ENCODE measurements at regions not wholly inside any gene's neighbourhood (a gene's known extent, or its start where the extent isn't known, plus 50 kb on each side); places are given as distances from the start of the nearest gene placed in this dataset.
"Not testable (repeated sequence)": the region's sequence is repeated elsewhere in the genome, so short reads cannot be mapped to it uniquely, and the experiment has no call there.

- peak; percentile 89 for DNase-seq
Measured at GRCh38 chr9:87382900-87383299, 114.8 kb upstream of the DAPK1 start.

DNA sequence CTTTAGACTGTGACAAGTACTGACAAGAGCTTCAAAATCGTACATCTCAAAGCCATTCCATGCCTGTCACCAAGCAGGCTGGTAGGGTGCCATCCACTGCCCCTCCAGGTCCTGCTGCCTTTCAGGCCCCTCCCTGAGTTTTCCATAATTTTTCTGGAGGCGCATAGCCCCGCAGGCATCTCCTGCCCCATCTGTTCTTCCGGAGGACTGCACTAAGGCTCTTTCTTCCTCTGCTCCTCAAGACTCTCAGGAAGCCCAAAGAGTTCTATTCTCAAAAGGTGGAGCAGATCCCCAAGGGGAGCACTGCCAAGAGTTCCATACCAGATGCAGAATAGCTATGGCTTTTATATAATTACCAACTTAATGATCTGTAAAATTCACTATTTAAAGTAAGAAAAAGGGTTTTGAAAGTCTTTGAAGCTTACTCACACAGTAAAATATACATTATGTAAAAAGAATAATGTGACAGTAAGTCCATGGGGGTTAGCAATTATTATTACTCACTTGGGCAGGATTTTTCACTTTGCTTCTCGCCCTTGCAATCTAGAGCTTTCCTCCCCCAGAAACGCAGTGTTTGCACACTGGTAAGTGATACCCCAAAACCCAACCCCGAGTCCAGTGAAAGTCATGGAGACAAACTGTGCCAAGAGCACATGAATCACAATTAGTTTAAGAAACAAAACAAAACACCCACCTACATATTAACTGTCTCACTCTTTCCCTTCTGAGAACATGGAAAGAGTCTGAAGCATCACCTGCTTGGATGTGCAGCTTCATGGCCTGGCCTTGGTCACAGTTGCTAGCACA, 114.1 kb upstream of the DAPK1 start:
- DNase-seq: no peak

- no peak for DNase-seq
Measured at GRCh38 chr9:87386490-87387025, 111.1 kb upstream of the DAPK1 start.

DNA sequence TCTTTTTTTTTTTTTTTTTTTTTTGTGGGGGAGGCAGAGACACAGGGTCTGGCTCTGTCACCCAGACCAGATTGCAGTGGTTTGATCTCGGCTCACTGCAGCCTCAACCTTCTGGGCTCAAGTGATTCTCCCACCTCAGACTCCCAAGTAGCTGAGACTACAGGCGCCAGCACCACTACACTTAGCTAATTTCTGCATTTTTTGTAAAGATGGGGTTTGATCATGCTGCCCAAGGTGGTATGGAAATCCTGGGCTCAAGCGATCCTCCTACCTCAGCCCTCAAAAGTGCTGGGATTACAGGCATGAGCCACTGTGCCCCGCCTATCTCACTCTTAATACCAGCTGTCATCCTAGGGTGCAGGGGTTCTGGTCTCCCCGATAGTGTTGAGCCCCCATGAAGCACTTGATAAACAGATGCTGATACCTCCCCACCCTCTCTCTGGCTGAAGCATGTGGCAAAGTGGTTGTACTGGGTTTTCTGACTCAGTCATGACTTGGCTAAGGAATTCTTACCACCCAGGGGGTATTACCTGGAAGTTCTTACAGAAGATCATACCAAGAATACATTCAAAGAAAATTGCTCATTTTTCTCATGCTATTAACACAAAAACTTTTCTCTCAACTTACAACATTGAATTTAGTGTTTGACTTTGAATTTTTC, 110.2 kb upstream of the DAPK1 start:
- DNase-seq: peak; percentile 60

DNA sequence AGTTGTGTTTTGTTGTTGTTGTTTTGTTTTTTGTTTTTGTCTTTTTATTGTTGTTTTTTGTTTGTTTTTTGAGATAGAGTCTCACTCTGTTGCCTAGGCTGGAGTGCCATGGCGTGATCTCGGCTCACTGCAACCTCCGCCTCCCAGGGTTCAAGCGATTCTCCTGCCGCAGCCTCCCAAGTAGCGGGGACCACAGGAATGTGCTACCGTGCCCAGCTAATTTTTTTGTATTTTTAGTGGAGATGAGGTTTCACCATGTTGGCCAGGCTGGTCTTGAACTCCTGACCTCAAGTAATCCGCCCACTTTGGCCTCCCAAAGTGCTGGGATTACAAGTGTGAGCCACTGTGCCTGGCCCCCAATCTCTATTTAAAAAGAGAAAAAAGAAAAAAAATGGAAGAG, 109.0 kb upstream of the DAPK1 start:
- not testable (repeated sequence) for DNase-seq

DNA sequence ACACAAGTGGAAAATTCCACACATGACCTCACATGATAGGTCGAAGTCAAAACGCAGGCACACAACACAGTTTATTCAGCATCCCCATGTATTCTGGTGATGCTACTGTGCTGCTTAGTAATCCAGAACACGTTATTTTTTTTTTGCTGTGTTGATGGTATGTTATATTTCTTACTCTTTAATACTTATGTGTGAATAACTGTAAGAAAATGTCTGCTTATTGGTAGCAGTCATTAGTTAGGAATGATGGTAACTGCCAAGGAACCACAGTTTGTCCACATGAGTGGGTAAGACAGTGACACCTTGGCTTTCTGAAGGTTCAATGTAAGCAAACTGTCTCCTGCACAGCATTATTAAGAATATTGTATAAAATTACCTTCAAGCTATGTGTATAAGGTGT, 107.7 kb upstream of the DAPK1 start:
- DNase-seq: peak; percentile 55

DNA sequence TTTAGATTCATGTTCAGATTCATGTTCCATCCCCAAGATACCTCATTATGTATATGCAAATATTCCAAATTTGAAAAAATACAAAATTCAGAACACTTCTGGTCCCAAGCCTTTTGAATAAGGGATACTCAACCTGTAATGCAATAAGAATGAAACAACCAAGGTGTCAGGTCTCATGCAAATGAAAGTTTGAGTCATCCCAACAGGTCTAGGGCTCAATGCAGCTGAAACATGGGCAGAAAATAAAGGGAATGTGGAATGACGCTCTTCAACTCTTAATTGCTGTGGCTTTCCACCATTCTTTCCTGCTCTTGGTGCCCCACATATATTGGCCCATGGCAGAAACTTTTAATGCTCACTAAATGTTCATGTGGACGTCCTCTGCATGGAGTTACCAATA, 107.3 kb upstream of the DAPK1 start:
- DNase-seq: no peak

DNA sequence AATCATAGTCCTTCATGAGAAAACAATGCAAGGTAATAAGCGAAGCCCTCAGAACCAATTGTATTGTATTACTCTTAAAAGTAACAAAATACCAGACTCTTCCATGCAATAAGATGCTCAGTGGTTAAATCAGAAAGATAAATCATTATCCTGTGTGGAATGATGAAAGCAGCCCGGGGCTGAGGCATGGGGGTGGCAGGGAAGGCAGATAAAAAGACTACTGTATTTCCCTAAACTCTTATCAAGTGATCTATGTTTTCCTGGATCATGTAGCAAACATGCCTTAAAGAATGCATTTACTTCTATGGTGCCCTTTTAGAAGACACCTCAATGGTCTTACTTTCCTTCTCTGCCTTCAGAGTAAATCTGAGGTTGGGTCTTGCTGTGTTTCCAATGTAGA, 105.6 kb upstream of the DAPK1 start:
- DNase-seq: no peak

- no peak for DNase-seq
Measured at GRCh38 chr9:87393706-87394230, 103.9 kb upstream of the DAPK1 start.

DNA sequence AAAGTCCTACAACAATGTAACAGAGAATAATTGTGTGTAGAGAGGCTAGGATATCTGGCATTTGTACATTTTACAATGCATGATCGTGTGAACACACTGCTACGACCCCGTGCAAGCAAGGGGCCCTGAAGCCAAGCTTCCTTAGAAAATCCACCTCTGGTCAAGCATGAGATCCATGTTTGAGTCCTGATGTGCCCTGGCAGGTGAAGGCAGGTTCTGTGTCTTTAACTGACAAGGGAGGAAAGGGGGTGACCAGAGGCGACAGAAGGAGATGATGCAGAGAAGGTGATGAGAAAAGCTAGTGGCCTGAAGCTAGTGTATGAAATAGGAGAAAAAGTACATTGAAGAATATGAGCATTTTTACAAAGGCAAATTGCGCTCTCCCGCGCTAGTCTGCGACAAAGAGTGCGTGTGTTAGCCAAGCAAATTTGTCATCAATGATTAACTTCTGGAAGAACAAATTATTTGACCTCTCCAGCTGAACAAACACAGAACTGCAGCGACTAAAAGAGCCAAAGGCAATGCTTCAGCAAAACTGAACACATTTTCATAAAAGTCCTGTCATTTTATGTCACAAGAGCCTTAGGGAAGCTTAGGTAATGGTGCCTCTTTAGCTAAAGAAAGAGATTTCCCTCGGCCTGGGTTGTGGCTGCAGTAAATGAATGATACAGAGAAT, 101.7 kb upstream of the DAPK1 start:
- DNase-seq: no peak

DNA sequence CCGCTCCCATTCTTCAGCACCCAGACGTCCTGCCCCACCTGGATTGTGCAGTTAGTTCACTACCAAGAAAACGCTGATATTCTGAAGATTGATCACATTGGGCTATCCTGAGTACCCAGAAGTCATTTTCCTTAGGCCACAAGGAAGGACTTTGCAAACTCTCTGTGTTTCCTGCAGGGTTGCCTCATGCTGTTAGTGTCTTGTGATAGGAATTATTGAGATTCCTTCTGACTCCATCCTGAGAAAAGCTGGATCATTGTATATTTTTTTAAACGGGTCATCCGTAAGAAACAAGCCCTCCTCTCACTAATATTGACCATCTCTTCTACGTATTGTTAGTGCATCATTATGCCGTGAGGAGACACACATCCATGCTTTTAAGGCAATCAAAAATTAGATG, 96.0 kb upstream of the DAPK1 start:
- DNase-seq: no peak

GRCh38 chr9:87402537-87402936, 95.1 kb upstream of the DAPK1 start:
- no peak for DNase-seq

GRCh38 chr9:87405677-87406542, 91.8 kb upstream of the DAPK1 start:
- peak; percentile 23 for DNase-seq

DNA sequence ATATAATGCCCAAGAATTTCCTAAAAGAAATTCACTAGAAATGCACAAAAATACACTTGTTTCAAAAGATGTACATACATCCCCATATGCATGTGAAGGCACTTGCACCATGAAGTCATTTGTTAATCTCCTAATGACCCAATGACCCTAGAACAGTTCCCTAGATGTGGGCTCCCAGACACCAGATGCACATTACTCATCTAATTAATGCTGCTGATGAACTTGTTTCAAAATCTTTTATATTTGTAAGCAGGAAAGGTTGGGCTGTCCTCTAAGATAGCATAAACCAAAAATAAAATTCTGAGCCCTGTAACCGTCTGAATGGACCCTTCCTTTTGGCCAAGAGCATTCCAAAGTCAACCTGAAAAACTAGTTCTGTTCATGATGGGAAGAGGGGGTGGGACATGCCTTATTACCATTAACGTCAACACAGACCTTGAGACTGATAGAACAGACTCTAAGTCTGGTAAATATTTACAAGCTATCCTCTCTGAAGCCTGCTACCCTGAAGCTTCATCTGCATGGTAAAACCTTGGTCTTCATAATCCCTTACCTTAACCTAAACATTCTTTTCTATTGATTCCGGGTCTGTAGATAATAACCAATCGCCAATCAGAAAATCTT, 91.0 kb upstream of the DAPK1 start:
- DNase-seq: no peak

- not testable (repeated sequence) for DNase-seq
Measured at GRCh38 chr9:87410047-87411005, 87.3 kb upstream of the DAPK1 start.

- no peak for DNase-seq
Measured at GRCh38 chr9:87420884-87421283, 76.8 kb upstream of the DAPK1 start.

DNA sequence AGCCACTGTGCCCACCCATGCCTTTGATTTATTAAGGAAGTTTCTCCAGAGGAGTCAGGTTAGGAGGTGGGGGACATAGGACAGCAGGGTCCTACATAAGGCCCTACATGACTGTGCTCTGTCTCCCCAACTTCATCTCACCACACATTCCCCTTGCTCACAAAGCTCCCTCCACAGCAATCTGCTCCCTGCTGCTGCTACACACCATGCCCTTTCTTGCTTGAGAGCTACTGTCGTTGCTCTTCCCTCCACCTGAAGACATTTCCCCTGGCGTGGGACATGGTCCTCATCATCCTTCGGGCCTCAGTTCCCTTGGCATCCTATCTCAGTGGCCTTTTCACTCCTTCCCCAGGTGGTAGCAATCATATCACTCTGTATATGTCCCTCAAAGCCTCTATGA, 75.9 kb upstream of the DAPK1 start:
- no peak for DNase-seq

- no peak for DNase-seq
Measured at GRCh38 chr9:87422999-87423398, 74.7 kb upstream of the DAPK1 start.

DNA sequence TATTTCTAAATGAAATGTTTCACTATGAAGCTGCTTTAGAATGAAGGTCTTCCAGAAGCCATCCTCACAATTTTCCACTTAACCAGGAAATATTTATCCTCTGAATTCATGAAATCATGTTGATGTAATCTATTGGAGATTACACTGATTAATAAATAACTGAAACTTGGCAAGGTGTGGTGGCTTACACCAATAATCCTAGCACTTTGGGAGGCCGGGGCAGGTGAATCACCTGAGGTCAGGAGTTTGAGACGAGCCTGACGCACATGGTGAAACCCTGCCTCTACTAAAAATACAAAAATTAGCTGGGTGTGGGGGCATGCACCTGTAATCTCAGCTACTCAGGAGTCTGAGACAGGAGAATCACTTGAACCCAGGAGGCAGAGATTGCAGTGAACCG, 73.8 kb upstream of the DAPK1 start:
- not testable (repeated sequence) for DNase-seq

- no peak for DNase-seq
Measured at GRCh38 chr9:87425202-87425601, 72.5 kb upstream of the DAPK1 start.
